ENCODE measurements at regions not wholly inside any gene's neighbourhood (a gene's known extent, or its start where the extent isn't known, plus 50 kb on each side); places are given as distances from the start of the nearest gene placed in this dataset.

- no peak for DNase-seq (ENCODE audit: low read depth in 2 of 2)
These were observed 62.9 kb upstream of the XCR1 start for GRCh38 chr3:46090161-46090591.

GRCh38 chr3:46089237-46090011, 62.1 kb upstream of the XCR1 start:
- no peak for DNase-seq (ENCODE audit: low read depth in 2 of 2)

- DNase-seq (ENCODE audit: low read depth in 2 of 2), result no peak
These were observed 60.6 kb upstream of the XCR1 start for GRCh38 chr3:46087871-46088270.

GRCh38 chr3:46086986-46087385, 59.7 kb upstream of the XCR1 start:
- no peak for DNase-seq (ENCODE audit: low read depth in 2 of 2)

- DNase-seq (ENCODE audit: low read depth in 2 of 2), result no peak
These were observed 58.8 kb upstream of the XCR1 start for GRCh38 chr3:46086083-46086437.

- no peak for DNase-seq (ENCODE audit: low read depth in 2 of 2)
These were observed 58.3 kb upstream of the XCR1 start for GRCh38 chr3:46085421-46086082.

- no peak for DNase-seq (ENCODE audit: low read depth in 2 of 2)
These were observed 56.7 kb upstream of the XCR1 start for GRCh38 chr3:46083956-46084355.

- DNase-seq (ENCODE audit: low read depth in 2 of 2), result no peak
These were observed 55.6 kb upstream of the XCR1 start for GRCh38 chr3:46082849-46083248.

GRCh38 chr3:46082021-46082420, 54.7 kb upstream of the XCR1 start:
- no peak for DNase-seq (ENCODE audit: low read depth in 2 of 2)

- no peak for DNase-seq (ENCODE audit: low read depth in 2 of 2)
These were observed 53.7 kb upstream of the XCR1 start for GRCh38 chr3:46080969-46081345.

GRCh38 chr3:46080124-46080968, 53.1 kb upstream of the XCR1 start:
- DNase-seq (ENCODE audit: low read depth in 2 of 2), result no peak

- DNase-seq (ENCODE audit: low read depth in 2 of 2), result peak; percentile 70 to 89
These were observed 51.6 kb upstream of the XCR1 start for GRCh38 chr3:46078712-46079400.

All from stimulated activated CD8-positive, alpha-beta memory T cell treated with anti-CD3 and anti-CD28 coated beads, Interleukin-7, amount 100 ng/mL, for 4 hours (primary cell).